GM13976 (cell line): ENCODE measurements at regions not wholly inside any gene's neighbourhood (a gene's known extent, or its start where the extent isn't known, plus 50 kb on each side); places are given as distances from the start of the nearest gene placed in this dataset.

Source experiments
- DNase-seq: peaks from one replicate; pipeline ENCODE4 v3.0.0; 2012; ENCODE audit warnings: low spot score
- in situ Hi-C: fragments of 300-500 bp; cut with MboI; formaldehyde crosslinking; loops from one replicate; pipeline ENCODE4 v1.12.0; 2022; ENCODE audit warnings: low sequenced_read_pairs, mixed read lengths, inconsistent platforms; ENCODE audit not compliant: unreplicated experiment
- TF ChIP-seq, protein P1 (sequence below): IDR thresholded peaks from 2 replicates; pipeline ENCODE4 v1.5.1; 2012; ENCODE audit warnings: borderline replicate concordance, mild to moderate bottlenecking; ENCODE audit not compliant: insufficient read depth; ENCODE audit errors: extremely low read depth, missing control alignments, control extremely low read depth

DNA sequence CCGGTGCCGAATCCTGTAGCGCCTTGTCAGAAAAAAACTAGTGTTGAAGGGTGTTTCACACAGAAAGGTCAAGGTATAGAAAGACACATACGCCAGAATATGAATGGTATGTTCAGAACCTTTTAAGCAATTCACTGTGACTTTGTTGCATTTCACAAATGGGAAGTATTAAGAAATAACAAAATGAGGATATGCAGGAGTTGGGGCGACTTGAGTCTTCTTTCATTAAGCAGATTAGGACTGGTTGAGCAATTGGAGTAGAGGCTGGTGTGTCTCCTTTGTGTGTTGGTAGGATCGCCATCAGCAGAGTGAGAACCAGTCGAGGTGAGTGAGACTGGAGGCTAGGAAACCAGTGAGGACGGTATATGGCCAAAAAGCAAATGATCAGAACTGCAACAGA is 1454.5 kb upstream of the TENM3 start:
- in situ Hi-C loops = no loop called here
- no peak for DNase-seq
- TF ChIP-seq, protein P1, sequence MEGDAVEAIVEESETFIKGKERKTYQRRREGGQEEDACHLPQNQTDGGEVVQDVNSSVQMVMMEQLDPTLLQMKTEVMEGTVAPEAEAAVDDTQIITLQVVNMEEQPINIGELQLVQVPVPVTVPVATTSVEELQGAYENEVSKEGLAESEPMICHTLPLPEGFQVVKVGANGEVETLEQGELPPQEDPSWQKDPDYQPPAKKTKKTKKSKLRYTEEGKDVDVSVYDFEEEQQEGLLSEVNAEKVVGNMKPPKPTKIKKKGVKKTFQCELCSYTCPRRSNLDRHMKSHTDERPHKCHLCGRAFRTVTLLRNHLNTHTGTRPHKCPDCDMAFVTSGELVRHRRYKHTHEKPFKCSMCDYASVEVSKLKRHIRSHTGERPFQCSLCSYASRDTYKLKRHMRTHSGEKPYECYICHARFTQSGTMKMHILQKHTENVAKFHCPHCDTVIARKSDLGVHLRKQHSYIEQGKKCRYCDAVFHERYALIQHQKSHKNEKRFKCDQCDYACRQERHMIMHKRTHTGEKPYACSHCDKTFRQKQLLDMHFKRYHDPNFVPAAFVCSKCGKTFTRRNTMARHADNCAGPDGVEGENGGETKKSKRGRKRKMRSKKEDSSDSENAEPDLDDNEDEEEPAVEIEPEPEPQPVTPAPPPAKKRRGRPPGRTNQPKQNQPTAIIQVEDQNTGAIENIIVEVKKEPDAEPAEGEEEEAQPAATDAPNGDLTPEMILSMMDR = no peak

DNA sequence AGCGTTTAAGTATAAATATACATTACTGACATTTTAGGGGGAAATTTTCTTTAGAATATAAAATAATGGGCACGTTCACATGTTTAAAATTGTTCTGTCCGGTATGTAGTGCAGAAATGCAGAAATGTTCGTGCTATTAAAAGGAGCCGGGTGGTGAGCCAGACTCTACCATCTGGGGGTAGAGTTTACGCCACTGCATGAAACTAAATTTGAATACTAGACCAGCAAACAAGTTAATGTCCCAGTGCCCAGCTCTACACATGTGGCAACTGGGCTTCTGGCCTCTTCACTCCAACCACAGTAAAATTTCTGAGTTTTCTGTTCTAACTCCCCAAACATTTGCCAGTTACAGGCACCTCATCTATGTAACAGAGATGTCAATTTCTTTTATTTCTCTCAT is 1453.3 kb upstream of the TENM3 start:
- DNase-seq = no peak
- in situ Hi-C loops = no loop called here
- TF ChIP-seq, protein P1 = no peak

DNA sequence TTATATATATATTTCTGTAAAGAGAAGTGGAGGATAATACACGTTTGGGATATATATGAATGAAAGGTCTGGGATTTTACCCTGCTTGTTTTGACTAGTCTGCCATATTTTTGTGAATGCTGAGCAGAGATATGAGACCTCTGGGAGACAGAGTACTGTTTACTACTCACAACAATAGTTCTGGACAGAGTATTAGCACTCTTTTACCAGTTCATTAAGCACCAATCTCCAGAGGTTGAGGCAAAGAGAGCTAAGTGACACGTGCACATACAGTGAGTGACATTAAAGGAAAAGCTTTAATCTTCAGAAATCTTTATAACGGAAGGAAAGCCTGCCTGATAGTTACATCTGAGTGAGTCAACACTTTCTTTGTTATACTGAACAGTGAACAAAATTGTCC is 1452.7 kb upstream of the TENM3 start:
- in situ Hi-C loops = no loop called here
- no peak for DNase-seq
- TF ChIP-seq, protein P1 = no peak

DNA sequence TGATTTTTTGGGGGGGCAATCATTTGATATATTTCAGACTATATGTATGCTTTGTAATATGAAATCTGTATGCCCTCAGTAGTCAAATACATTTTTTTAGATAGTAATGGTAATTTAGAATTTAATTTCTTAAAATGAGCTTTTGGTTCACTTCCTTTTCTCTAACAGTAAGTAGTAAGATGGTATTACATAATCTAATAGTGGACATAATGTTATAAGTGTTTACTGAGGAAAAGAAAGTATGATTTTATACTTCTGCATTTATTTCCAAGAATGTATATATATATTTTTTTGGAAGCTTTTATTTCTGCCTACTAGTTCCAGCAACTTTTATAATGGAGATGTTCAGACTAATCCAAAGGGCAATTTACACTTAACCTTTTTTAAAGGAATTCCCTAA is 1450.7 kb upstream of the TENM3 start:
- in situ Hi-C loops = no loop called here
- DNase-seq = no peak
- TF ChIP-seq, protein P1 = no peak

DNA sequence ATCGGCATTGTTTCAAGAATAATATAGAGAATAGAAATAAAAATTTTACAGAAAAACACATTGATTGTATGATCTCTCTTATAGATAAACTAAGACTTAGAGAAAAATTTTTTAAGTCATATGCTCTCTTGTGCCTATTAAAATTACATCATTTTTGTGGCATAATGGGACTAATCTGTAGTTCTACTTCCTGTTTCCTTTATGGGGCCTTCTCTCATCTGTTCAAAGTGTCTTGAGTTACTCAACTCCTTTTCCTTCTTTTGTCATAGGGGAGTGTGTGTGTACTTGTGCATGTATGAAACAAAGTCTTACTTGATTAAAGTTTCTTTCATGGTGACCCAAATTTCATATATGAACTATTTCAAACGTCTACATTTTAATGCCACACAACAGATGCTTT is 1448.9 kb upstream of the TENM3 start:
- TF ChIP-seq, protein P1 = no peak
- no peak for DNase-seq
- in situ Hi-C loops = no loop called here

DNA sequence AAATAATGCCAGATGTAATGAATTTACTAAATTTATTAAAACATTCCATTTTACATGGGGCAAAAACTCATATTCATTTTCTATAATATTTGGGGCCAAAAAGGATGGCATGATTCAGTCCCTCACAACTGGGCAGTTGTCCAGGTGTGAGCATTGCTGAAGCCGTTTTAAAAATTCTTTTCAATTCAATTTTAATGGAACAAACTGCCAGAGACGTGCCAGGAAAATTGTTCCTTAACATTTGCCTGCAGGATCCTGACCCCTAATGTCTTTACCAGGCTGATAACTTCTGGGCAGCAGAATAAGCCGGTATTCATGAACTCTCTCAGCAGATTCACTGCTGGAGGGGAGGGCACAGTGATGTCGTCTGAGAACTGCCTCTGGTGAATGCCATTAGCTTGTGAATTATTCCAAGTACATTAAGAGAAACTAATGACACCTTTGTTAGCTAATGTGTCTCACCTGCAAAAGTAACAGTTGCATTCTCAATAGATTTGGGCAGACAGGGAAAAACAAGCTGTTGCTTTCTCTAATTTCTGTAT is 1445.1 kb upstream of the TENM3 start:
- DNase-seq = no peak
- in situ Hi-C loops = no loop called here
- TF ChIP-seq, protein P1 = no peak

DNA sequence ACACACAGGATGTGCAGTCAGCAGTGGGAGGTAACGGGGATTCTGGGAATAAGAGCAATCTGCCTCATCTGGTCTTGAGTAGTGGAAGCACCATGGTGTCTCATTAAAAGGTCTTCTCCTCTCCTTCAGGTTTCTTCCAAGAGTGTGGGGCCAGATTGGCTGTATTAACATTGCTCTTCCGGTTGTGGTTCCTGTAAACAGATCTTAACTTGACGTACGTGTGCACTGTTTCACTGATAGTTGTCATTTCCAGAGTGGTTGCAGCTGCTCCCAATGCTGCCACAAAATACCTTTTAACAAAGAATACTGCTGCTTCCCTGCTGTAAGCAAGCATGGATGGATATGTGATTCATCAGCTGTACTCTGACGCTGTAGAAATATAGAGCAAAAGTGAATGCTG is 1443.4 kb upstream of the TENM3 start:
- in situ Hi-C loops = no loop called here
- TF ChIP-seq, protein P1 = no peak
- DNase-seq = no peak
